Astrocyte of the cerebellum (primary cell): ENCODE measurements at regions not wholly inside any gene's neighbourhood (a gene's known extent, or its start where the extent isn't known, plus 50 kb on each side); places are given as distances from the start of the nearest gene placed in this dataset.
A peak's percentile ranks its signal among the peaks of the same experiment; 100 is the strongest.

Source experiments
- DNase-seq: peaks from one replicate; pipeline ENCODE4 v3.0.0-alpha.2; 2011; ENCODE audit warnings: low read depth
- H3K4me3 ChIP-seq: 2 replicates; pipeline ENCODE4 v1.5.1; 2011; ENCODE audit warnings: mild to moderate bottlenecking, low read depth, low read length, moderate library complexity
- in situ Hi-C: cut with HindIII; loops from 2 replicates; pipeline ENCODE4 v1.10.0; 2017; ENCODE audit warnings: low sequenced_read_pairs
- TF ChIP-seq, protein P1 (sequence below): IDR thresholded peaks from 2 replicates; pipeline ENCODE4 v1.5.1; 2012; ENCODE audit warnings: low read length, low read depth, moderate library complexity, mild to moderate bottlenecking; ENCODE audit errors: missing control alignments

DNA sequence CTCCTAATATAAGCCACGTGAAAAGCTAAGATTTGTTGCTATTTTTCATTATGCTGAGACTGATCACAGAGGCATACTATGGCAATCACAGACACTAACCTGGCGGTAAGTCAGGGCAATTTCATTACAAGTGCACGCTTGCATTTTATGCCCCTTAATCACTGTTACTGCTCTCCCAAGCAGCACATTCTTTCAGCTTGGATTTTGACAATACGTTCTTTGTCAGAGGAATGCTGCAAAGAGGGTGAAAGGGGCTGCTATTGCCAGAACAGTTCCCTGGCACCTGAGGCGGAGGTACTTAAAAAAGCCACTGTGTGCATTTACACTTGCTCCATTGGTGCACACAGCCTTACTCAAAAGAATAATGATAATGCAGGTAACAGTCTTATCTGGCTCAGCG lies 346.6 kb downstream of the RFC3 start:
- TF ChIP-seq, protein P1, sequence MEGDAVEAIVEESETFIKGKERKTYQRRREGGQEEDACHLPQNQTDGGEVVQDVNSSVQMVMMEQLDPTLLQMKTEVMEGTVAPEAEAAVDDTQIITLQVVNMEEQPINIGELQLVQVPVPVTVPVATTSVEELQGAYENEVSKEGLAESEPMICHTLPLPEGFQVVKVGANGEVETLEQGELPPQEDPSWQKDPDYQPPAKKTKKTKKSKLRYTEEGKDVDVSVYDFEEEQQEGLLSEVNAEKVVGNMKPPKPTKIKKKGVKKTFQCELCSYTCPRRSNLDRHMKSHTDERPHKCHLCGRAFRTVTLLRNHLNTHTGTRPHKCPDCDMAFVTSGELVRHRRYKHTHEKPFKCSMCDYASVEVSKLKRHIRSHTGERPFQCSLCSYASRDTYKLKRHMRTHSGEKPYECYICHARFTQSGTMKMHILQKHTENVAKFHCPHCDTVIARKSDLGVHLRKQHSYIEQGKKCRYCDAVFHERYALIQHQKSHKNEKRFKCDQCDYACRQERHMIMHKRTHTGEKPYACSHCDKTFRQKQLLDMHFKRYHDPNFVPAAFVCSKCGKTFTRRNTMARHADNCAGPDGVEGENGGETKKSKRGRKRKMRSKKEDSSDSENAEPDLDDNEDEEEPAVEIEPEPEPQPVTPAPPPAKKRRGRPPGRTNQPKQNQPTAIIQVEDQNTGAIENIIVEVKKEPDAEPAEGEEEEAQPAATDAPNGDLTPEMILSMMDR = peak; percentile 4
- no peak for DNase-seq
- no peak overlapping the region for H3K4me3 ChIP-seq
- in situ Hi-C loops = no loop called here

DNA sequence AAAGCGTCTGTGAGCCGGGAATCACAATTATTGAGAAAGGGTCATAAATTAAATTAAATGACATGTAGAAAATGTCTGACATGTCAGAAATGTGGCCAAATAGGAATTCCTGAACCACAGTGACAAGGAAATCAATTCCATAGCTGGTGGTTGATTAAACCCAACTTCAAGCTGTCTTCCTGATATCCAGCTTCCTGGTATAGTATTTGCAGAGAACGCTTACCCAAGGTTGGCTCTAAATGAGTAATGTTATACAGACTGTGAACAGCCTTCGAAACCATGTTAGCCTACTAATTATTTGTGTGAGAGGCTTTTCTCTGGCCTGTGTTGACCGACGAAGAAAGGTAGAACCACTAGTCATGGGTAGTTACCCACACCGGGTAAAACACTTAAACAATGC lies 347.2 kb downstream of the RFC3 start:
- no peak overlapping the region for H3K4me3 ChIP-seq
- in situ Hi-C loops = no loop called here
- no peak for DNase-seq
- TF ChIP-seq, protein P1 = no peak

DNA sequence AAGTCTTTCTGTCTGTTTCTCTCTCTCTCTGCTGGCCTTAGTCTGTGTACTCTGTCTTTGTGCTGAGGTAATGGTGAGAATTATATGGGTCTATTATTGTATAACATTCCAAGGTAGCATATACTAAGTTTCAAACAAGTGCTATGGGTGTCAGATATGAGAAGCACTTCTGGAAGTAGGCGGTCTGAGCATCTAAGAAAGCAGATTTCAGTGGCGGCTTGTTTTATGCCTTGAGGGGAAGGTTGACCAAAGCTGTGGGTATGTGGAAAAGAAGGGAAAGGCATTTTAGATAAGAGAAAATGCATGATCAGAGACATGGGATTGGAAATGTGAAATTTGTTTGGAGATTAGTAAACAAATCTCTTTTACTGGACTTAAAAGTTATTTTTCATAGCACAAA lies 348.5 kb downstream of the RFC3 start:
- no peak for DNase-seq
- TF ChIP-seq, protein P1 = no peak
- in situ Hi-C loops = no loop called here
- H3K4me3 ChIP-seq = no peak overlapping the region

DNA sequence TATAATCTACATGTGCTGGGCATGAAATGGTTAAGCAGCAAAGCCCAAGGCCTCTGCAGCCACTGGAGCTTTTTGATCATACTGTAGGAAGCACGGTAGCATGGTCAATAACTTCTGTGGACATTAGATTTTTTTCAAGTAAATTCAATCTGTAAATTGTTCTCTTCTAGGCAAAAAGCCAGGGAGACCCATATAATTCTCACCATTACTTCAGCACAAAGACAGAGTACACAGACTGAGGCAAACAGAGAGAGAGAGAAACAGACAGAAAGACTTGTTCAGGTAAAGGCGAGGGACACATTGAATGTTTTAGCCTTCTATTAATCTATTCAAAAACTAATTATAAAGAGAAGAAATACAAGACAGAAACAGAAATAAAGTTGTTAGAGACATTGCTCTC lies 349.4 kb downstream of the RFC3 start:
- TF ChIP-seq, protein P1 = no peak
- no peak overlapping the region for H3K4me3 ChIP-seq
- in situ Hi-C loops = no loop called here
- DNase-seq = no peak

DNA sequence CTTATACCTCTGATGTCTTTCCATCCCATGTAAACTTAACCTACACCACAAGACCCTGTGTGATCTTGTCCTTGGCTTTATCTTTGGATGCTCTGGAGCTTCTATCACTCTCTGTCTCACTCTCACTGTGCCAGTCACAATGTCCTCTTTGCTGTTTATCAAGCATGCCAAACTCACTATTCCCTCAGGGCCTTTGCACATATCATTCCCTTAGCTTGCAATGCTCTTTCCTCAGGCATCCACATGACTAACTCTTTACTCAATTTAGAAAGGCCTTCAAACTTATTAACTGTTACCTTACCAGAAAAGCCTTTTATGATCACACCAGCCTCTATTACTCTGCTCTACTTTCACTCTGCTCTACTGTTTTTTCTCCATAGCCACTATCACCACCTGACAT lies 354.1 kb downstream of the RFC3 start:
- TF ChIP-seq, protein P1 = no peak
- no peak overlapping the region for H3K4me3 ChIP-seq
- DNase-seq = no peak
- in situ Hi-C loops = no loop called here

DNA sequence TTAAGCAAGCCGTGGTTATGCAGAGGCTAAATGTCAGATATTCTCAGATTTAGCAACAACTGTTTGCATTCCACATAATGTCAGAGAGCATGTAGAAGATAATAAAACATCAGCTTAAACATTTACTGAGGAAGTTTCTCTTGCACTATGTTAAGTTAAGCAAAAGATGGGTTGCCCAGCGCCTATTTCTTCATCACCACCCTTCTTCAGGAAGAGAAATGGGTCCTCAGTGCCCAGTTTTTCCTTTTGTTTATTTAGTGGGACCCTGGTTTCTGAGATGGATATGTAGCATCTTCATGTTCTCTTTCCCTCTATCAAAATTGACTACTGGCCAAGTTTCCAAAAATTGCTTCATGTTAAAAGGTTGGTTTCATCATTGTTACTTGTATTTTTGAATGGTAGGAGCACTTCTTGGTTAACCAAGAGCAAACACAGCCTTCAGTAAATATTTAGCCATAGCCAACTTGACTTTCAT lies 356.8 kb downstream of the RFC3 start:
- no peak overlapping the region for H3K4me3 ChIP-seq
- in situ Hi-C loops = no loop called here
- TF ChIP-seq, protein P1 = no peak
- no peak for DNase-seq

DNA sequence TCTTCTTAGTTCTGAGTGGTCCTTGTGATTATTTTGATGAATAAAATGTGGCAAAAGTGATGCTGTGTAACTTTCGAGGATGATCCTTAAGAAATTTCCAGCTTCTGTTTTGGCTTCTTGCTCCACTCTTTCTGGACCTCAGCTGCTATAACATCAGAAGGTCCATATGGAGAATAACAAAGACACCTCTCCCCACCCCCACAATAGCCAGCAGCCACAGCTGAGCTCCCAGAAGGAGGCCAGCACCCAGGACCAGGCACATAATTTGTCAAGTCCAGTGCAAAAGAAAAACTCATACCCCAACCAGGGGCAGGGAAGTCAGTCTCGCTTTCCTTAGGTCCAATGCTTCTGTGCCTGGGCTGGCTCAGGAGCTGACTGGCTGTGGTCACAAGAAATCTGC lies 357.6 kb downstream of the RFC3 start:
- TF ChIP-seq, protein P1 = no peak
- no peak for DNase-seq
- in situ Hi-C loops = no loop called here
- no peak overlapping the region for H3K4me3 ChIP-seq
